GM12891 (cell line): ENCODE measurements at regions not wholly inside any gene's neighbourhood (a gene's known extent, or its start where the extent isn't known, plus 50 kb on each side); places are given as distances from the start of the nearest gene placed in this dataset.

Experiments
- PAX5 ChIP-seq: IDR thresholded peaks from 2 replicates; pipeline ENCODE4 v1.6.1; 2011; ENCODE audit warnings: low read length, moderate library complexity, mild to moderate bottlenecking; ENCODE audit not compliant: insufficient read depth, severe bottlenecking
- POLR2A ChIP-seq: IDR thresholded peaks from 2 replicates; pipeline ENCODE4 v1.6.1; 2011; ENCODE audit warnings: low read depth, low read length, control low read depth
- POLR2AphosphoS5 ChIP-seq: IDR thresholded peaks from 2 replicates; pipeline ENCODE4 v1.6.1; 2011; ENCODE audit warnings: low read depth, low read length, control low read depth
- POU2F2 ChIP-seq: IDR thresholded peaks from 2 replicates; pipeline ENCODE4 v1.6.1; 2011; ENCODE audit warnings: low read depth, mild to moderate bottlenecking, control low read depth, low read length, moderate library complexity
- SPI1 ChIP-seq: IDR thresholded peaks from 2 replicates; pipeline ENCODE4 v1.6.1; 2011; ENCODE audit warnings: low read depth, low read length, control low read depth
- TAF1 ChIP-seq: IDR thresholded peaks from 2 replicates; pipeline ENCODE4 v1.6.1; 2011; ENCODE audit warnings: low read depth, low read length, control low read depth

- no peak for TF ChIP-seq POLR2A
- no peak for TF ChIP-seq PAX5
- TF ChIP-seq POLR2AphosphoS5 = no peak
- no peak for TF ChIP-seq TAF1
- TF ChIP-seq SPI1 = no peak
- TF ChIP-seq POU2F2 = no peak
Observed at GRCh38 chr10:121084675-121085070, 233.5 kb downstream of the WDR11 start.
